ENCODE measurements at regions not wholly inside any gene's neighbourhood (a gene's known extent, or its start where the extent isn't known, plus 50 kb on each side); places are given as distances from the start of the nearest gene placed in this dataset.

DNA sequence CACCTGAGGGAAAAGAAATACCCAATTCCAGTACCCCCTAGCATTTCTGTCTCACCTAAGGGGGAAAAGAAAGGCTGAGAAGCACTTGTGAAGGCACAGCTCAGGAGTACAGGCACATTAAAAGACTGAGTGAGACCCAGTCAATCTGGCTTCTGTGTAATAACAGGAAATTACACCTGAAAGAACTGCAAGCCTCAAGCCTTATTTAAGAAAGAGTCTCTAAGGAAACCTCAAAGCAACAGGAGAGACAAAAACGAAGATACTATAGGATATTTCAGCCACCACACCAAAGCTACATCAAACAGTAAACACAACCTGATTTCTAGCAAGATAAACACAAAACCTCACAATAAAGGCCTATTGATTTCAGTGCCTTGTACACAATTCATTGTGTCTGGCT is 69.6 kb upstream of the CDK1 start:
- no peak overlapping the region for H3K4me2 ChIP-seq (ENCODE audit: low read length)
- no peaks in the 10 kb centered on the region for H3K27me3 ChIP-seq (ENCODE audit: insufficient read depth, low read length)
- no peak overlapping the region for H3K9ac ChIP-seq (ENCODE audit: low read length)
- H3K9me3 ChIP-seq (ENCODE audit: low read length), result no peaks in the 10 kb centered on the region
- no peaks in the 10 kb centered on the region for H3K4me1 ChIP-seq (ENCODE audit: insufficient read depth, low read length, severe bottlenecking)
- H3K9me2 ChIP-seq (ENCODE audit: low read depth, low read length), result no peaks in the 10 kb centered on the region
- no peaks in the 10 kb centered on the region for H3F3A ChIP-seq (ENCODE audit: insufficient read depth, low read length)
- H2AFZ ChIP-seq (ENCODE audit: low read length), result no peak overlapping the region
- H3K4me3 ChIP-seq (ENCODE audit: low read depth, low read length, poor library complexity, severe bottlenecking), result no peak overlapping the region
- H4K20me1 ChIP-seq (ENCODE audit: insufficient read depth, low read length), result no peaks in the 10 kb centered on the region
- H3K36me3 ChIP-seq (ENCODE audit: insufficient read depth, low read length), result no peaks in the 10 kb centered on the region
- TF ChIP-seq, protein P1, sequence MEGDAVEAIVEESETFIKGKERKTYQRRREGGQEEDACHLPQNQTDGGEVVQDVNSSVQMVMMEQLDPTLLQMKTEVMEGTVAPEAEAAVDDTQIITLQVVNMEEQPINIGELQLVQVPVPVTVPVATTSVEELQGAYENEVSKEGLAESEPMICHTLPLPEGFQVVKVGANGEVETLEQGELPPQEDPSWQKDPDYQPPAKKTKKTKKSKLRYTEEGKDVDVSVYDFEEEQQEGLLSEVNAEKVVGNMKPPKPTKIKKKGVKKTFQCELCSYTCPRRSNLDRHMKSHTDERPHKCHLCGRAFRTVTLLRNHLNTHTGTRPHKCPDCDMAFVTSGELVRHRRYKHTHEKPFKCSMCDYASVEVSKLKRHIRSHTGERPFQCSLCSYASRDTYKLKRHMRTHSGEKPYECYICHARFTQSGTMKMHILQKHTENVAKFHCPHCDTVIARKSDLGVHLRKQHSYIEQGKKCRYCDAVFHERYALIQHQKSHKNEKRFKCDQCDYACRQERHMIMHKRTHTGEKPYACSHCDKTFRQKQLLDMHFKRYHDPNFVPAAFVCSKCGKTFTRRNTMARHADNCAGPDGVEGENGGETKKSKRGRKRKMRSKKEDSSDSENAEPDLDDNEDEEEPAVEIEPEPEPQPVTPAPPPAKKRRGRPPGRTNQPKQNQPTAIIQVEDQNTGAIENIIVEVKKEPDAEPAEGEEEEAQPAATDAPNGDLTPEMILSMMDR (IDR thresholded peaks at IDR 0.05; ENCODE audit: low read length), result no peak
- no peak for TF ChIP-seq EZH2 (IDR thresholded peaks at IDR 0.05; ENCODE audit: borderline replicate concordance, low read length)
- no peaks in the 10 kb centered on the region for H3K79me2 ChIP-seq (ENCODE audit: insufficient read depth, low read length)
- no peak overlapping the region for H3K27ac ChIP-seq (ENCODE audit: low read depth, low read length, poor library complexity, severe bottlenecking)

DNA sequence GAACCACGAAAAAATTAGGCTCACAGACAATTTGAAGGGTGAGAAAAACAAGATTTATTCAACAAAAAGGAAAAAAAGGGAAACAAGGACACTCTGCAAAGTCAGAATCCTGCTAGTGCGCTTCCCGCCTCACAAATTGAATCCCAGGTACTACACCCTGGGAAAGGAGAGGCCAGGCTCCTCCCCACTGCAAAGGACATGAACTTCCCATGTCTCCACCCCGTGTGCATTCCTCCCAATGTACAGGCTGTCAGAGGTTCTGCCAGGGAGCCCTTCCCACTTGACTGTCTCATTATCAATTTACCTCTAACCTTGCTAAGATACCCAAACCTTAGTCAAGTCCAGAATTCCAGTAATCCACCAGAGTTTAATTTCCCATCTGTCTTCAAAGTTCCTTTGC is 70.4 kb upstream of the CDK1 start:
- no peak overlapping the region for H3K9ac ChIP-seq (ENCODE audit: low read length)
- H3F3A ChIP-seq (ENCODE audit: insufficient read depth, low read length), result no peaks in the 10 kb centered on the region
- no peak overlapping the region for H3K27ac ChIP-seq (ENCODE audit: low read depth, low read length, poor library complexity, severe bottlenecking)
- TF ChIP-seq, protein P1 (IDR thresholded peaks at IDR 0.05; ENCODE audit: low read length), result no peak
- TF ChIP-seq EZH2 (IDR thresholded peaks at IDR 0.05; ENCODE audit: borderline replicate concordance, low read length), result no peak
- no peaks in the 10 kb centered on the region for H4K20me1 ChIP-seq (ENCODE audit: insufficient read depth, low read length)
- no peaks in the 10 kb centered on the region for H3K36me3 ChIP-seq (ENCODE audit: insufficient read depth, low read length)
- H3K79me2 ChIP-seq (ENCODE audit: insufficient read depth, low read length), result no peaks in the 10 kb centered on the region
- no peaks in the 10 kb centered on the region for H3K9me2 ChIP-seq (ENCODE audit: low read depth, low read length)
- H3K4me2 ChIP-seq (ENCODE audit: low read length), result no peak overlapping the region
- H3K27me3 ChIP-seq (ENCODE audit: insufficient read depth, low read length), result no peaks in the 10 kb centered on the region
- H3K4me1 ChIP-seq (ENCODE audit: insufficient read depth, low read length, severe bottlenecking), result no peaks in the 10 kb centered on the region
- no peaks in the 10 kb centered on the region for H3K9me3 ChIP-seq (ENCODE audit: low read length)
- H3K4me3 ChIP-seq (ENCODE audit: low read depth, low read length, poor library complexity, severe bottlenecking), result no peak overlapping the region
- H2AFZ ChIP-seq (ENCODE audit: low read length), result no peak overlapping the region

DNA sequence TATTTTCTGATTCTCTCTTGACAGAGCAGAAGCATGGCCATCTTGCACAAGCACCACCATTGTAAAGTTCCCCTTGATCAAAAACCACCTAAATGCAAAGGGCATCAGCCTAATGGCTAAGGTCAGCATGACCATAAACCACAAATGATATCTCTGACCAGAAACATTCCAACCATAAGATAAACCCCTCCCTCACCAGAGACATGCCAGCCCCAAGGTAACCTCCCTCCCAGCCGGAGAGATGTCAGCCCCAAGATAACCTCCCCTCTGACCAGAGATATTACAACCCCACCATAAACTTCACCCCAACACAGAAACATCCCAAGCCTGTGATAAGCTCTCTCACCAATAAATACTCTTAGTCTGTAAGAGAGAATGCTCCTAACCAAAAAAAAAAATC is 72.1 kb upstream of the CDK1 start:
- TF ChIP-seq, protein P1 (IDR thresholded peaks at IDR 0.05; ENCODE audit: low read length), result no peak
- TF ChIP-seq EZH2 (IDR thresholded peaks at IDR 0.05; ENCODE audit: borderline replicate concordance, low read length), result no peak
- Histone ChIP-seq H4K20me1 (ENCODE audit: insufficient read depth, low read length) (no peaks in the 10 kb centered on the region), H3K4me1 (ENCODE audit: insufficient read depth, low read length, severe bottlenecking) (no peaks in the 10 kb centered on the region), H3K4me3 (ENCODE audit: low read depth, low read length, poor library complexity, severe bottlenecking) (no peak overlapping the region), H3K27me3 (ENCODE audit: insufficient read depth, low read length) (no peaks in the 10 kb centered on the region), H3K9me3 (ENCODE audit: low read length) (no peaks in the 10 kb centered on the region), H3K36me3 (ENCODE audit: insufficient read depth, low read length) (no peaks in the 10 kb centered on the region), H3K27ac (ENCODE audit: low read depth, low read length, poor library complexity, severe bottlenecking) (no peak overlapping the region), H3K9ac (ENCODE audit: low read length) (no peak overlapping the region), H3K79me2 (ENCODE audit: insufficient read depth, low read length) (no peaks in the 10 kb centered on the region), H3F3A (ENCODE audit: insufficient read depth, low read length) (no peaks in the 10 kb centered on the region), H2AFZ (ENCODE audit: low read length) (no peak overlapping the region), H3K9me2 (ENCODE audit: low read depth, low read length) (no peaks in the 10 kb centered on the region), H3K4me2 (ENCODE audit: low read length) (no peak overlapping the region)
